ENCODE measurements at regions not wholly inside any gene's neighbourhood (a gene's known extent, or its start where the extent isn't known, plus 50 kb on each side); places are given as distances from the start of the nearest gene placed in this dataset.
"Not testable (repeated sequence)": the region's sequence is repeated elsewhere in the genome, so short reads cannot be mapped to it uniquely, and the experiment has no call there.

GRCh38 chr7:56491636-56492425 lies 375.6 kb upstream of the NUPR2 start:
- Histone ChIP-seq H3K4me3 (no peak overlapping the region), H3K27ac (no peak overlapping the region)
- no peak for TF ChIP-seq CTCF (IDR thresholded peaks at IDR 0.05)
- no peak for DNase-seq (ENCODE audit: low spot score)

DNA sequence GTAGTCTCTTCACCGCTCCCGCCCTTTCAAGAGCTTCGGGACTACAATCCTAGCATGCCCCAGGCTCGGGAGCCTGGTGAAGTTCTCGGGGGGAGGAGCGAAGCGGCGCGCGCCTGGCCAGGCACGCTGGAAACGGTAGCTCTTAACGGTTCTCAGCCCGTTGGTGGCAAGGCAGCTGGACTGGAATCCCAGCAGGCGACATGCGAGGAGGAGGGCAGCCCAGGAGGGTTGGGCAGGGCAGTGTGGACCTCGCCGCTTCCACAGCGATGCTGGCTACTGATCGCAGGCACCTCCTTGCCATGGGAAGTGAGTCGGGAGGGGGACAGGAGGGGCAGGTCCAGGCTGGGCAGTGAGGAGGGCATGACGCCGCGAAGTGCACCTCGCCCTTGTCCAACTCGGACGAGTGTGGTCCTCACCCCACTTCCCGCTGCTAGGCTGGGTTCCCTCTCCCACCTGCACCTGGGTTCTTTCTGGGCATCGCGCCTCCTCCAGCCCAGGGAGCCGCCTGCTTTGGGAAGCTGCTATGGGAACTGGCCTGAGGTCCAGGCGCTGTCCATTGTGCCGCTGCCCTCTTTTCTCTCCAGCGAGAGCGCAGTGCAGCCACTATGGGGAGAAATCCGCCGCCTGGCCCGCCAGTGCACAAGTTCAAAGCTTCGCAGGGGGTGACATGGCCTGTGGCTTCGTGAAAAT lies 367.8 kb upstream of the NUPR2 start:
- Histone ChIP-seq H3K27ac (no peak overlapping the region), H3K4me3 (no peak overlapping the region)
- no peak for TF ChIP-seq CTCF (IDR thresholded peaks at IDR 0.05)
- DNase-seq (ENCODE audit: low spot score): no peak

DNA sequence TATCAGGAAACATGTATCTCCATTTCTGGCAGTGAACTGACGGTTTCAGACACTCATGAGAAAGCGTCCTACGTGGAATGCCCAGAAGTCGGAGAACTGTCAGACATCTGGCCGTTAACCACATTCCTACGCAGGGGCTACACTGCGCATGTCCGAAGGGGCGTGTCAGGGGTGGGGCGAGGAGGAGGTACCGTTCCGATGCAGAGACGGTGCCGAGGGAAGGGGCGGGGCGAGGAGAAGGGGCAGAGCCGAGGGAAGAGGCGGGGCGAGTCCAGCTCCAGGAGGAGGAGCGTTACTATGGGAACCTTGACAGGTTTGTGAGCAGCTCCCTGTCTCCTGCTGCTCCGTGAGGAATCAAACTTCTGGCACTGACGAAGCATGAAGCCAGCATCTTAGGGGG lies 366.9 kb upstream of the NUPR2 start:
- no peak for TF ChIP-seq CTCF (IDR thresholded peaks at IDR 0.05)
- Histone ChIP-seq H3K4me3 (no peak overlapping the region), H3K27ac (no peak overlapping the region)
- DNase-seq (ENCODE audit: low spot score): no peak

- TF ChIP-seq CTCF (IDR thresholded peaks at IDR 0.05): no peak
- H3K4me3 ChIP-seq: no peak overlapping the region
- H3K27ac ChIP-seq: no peak overlapping the region
- DNase-seq (ENCODE audit: low spot score): no peak
These were observed 363.5 kb upstream of the NUPR2 start for GRCh38 chr7:56479748-56480147.

DNA sequence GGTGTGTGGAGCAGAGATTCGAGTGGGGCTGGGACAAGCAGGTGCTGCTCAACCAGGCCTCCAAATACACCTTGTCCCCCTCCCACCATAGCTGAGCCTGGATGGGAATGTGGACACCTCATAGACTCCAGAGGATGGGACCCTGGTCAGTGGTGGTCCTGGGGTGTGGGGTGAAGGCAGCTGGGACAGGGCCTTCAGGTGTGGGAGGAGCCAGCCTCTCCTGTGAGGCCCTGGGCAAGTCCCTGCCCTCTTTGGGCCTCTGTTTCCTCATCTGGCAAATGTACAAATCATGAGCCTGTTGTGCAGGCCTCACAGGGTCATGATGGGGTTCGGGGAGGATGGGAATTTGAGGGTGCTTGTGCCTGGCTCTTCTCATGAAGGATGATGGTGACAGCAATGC lies 362.9 kb upstream of the NUPR2 start:
- H3K27ac ChIP-seq: no peak overlapping the region
- TF ChIP-seq CTCF (IDR thresholded peaks at IDR 0.05): no peak

GRCh38 chr7:56474271-56474670 lies 358.1 kb upstream of the NUPR2 start:
- no peak for TF ChIP-seq CTCF (IDR thresholded peaks at IDR 0.05)
- no peak overlapping the region for H3K4me3 ChIP-seq
- DNase-seq (ENCODE audit: low spot score): no peak
- no peak overlapping the region for H3K27ac ChIP-seq

More for the DNA sequence above, 362.9 kb upstream of the NUPR2 start:
- no peak overlapping the region for H3K4me3 ChIP-seq
- DNase-seq (ENCODE audit: low spot score): no peak

- no peak for TF ChIP-seq CTCF (IDR thresholded peaks at IDR 0.05)
- no peak overlapping the region for H3K27ac ChIP-seq
- no peak for DNase-seq (ENCODE audit: low spot score)
- H3K4me3 ChIP-seq: no peak overlapping the region
These were observed 355.6 kb upstream of the NUPR2 start for GRCh38 chr7:56471811-56472210.

- not testable (repeated sequence) for H3K27ac ChIP-seq; DNase-seq (ENCODE audit: low spot score); H3K4me3 ChIP-seq
These were observed 350.6 kb upstream of the NUPR2 start for GRCh38 chr7:56466607-56467525.

Measured in coronary artery (tissue), 2 donors.